IPS-18a (cell line): ENCODE measurements at regions not wholly inside any gene's neighbourhood (a gene's known extent, or its start where the extent isn't known, plus 50 kb on each side); places are given as distances from the start of the nearest gene placed in this dataset.

ENCODE experiments used
- H3K27ac ChIP-seq: one replicate; pipeline ENCODE4 v1.5.1; 2013; ENCODE audit warnings: low read length
- H3K27me3 ChIP-seq: one replicate; pipeline ENCODE4 v1.6.1; 2013; ENCODE audit warnings: mild to moderate bottlenecking, low read length; ENCODE audit not compliant: control insufficient read depth, insufficient read depth
- H3K36me3 ChIP-seq: one replicate; pipeline ENCODE4 v1.6.1; 2013; ENCODE audit warnings: low read depth, low read length; ENCODE audit not compliant: control insufficient read depth
- H3K4me1 ChIP-seq: one replicate; pipeline ENCODE4 v1.6.1; 2013; ENCODE audit warnings: low read depth, low read length; ENCODE audit not compliant: control insufficient read depth
- H3K4me3 ChIP-seq: one replicate; pipeline ENCODE4 v1.5.1; 2013; ENCODE audit warnings: low read length
- H3K9ac ChIP-seq: one replicate; pipeline ENCODE4 v1.6.1; 2013; ENCODE audit warnings: mild to moderate bottlenecking, low read length, moderate library complexity
- H3K9me3 ChIP-seq: one replicate; pipeline ENCODE4 v1.6.1; 2013; ENCODE audit warnings: low read depth, low read length; ENCODE audit not compliant: control insufficient read depth

DNA sequence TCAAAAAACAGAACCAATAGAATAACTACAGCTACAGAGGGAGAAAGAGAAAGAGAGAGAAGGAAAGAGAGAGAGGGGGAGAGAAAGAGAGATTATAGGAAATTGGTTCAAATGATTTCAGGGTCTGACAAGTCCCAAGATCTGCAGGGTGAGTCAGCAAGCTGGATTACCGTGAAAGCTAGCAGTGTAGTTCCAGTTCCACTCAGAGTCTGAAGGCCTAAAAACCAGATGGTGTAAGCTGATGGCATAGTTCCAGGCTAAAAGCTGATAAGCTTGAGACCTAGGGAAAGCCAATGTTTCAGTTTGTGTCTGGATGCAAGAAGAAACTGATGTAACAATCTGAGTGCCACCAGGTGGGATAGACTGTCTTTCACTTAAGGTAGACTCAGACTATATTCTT, 397.7 kb downstream of the TRIB2 start:
- Histone ChIP-seq H3K9ac (no peak overlapping the region), H3K27ac (no peak overlapping the region), H3K4me3 (no peak overlapping the region), H3K4me1 (no peaks in the 10 kb centered on the region), H3K36me3 (no peaks in the 10 kb centered on the region), H3K27me3 (no peaks in the 10 kb centered on the region), H3K9me3 (no peaks in the 10 kb centered on the region)

DNA sequence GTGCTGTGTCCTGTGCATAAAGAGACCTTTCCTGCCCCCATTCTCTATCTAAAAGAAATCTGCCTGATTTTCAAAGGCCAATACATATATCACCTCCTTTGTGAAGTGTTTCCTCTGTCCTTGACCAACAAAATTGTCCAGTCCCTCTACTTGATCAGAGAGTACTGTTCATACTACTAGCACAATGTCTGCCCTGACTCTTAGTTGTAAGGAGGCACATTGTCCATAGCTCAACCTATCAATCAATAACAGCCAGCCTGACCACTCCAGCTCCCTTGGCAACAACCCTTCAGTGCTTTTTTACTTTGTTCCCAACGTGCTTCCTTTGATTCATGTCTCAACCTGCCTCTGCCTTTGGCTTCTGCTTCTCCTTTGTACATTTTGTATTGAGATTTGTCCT, 398.9 kb downstream of the TRIB2 start:
- Histone ChIP-seq H3K36me3 (no peaks in the 10 kb centered on the region), H3K9ac (no peak overlapping the region), H3K27ac (no peak overlapping the region), H3K9me3 (no peaks in the 10 kb centered on the region), H3K4me1 (no peaks in the 10 kb centered on the region), H3K4me3 (no peak overlapping the region), H3K27me3 (no peaks in the 10 kb centered on the region)

DNA sequence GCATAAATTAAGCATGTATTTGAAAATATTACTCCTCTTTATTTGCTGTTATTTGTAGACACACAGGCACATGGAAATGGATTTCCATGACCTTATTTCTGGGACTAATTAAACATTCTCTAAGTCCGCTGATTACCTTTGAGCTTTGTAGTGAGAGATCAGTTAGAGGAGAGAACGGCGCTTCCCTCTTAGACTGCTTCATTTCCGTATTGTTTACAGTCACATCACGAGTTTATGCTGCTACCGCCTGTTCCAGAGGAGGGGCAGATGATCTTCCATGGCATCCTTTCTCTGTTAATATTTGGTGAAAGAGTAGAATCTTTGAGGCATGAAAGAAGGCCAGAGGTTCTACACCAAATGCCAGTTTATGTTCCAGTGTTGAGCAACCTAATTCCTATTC, 404.4 kb downstream of the TRIB2 start:
- no peaks in the 10 kb centered on the region for H3K27me3 ChIP-seq

DNA sequence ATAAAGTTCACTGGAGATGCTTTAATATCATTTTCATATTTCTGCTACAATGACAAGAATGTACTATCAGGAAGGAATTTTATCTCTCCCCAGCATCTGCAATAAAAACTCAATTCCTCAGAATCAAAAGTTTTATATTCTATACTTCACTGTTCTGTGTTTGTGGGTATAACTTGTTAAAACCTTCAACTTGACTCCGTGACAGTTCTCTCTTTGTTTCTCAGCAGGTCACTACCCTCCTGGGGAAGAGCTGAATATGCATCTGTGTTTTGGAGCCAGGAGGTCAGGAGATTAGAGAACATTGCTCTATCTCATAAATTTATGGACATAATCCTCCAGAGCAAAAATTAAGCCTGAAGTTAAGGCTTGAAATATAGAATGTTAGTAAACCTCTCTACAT, 411.4 kb downstream of the TRIB2 start:
- no peak overlapping the region for H3K27ac ChIP-seq
- H3K4me3 ChIP-seq = no peak overlapping the region
- H3K9me3 ChIP-seq = peaks cover 2% of the 10 kb centered on the region

More for the DNA sequence above, 404.4 kb downstream of the TRIB2 start:
- H3K9ac ChIP-seq = no peak overlapping the region
- no peaks in the 10 kb centered on the region for H3K4me1 ChIP-seq
- H3K9me3 ChIP-seq = no peaks in the 10 kb centered on the region
- no peak overlapping the region for H3K4me3 ChIP-seq
- H3K27ac ChIP-seq = no peak overlapping the region
- no peaks in the 10 kb centered on the region for H3K36me3 ChIP-seq

DNA sequence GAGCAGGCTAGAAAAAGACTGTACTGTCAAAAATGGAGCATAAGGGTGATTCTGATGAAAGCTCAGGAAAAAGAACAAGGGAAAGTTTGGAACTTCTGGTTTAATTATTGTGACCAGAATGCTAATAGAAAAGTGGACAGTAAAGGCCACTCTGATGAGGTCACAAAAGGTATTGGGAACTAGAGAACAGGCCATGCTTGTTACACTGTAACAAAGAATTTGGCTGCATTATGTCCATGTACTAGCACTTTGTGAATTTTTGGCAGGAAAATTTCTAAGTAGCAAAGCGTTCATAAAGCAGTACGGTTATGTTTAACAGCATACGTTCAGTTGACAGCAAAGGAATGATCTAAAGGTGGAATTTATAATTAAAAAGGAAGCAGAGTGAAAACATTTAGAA, 418.6 kb downstream of the TRIB2 start:
- Histone ChIP-seq H3K9me3 (peaks cover 2% of the 10 kb centered on the region), H3K36me3 (no peaks in the 10 kb centered on the region), H3K4me3 (no peak overlapping the region), H3K4me1 (no peaks in the 10 kb centered on the region), H3K27me3 (no peaks in the 10 kb centered on the region), H3K27ac (no peak overlapping the region), H3K9ac (no peak overlapping the region)

More for the DNA sequence above, 411.4 kb downstream of the TRIB2 start:
- no peaks in the 10 kb centered on the region for H3K27me3 ChIP-seq
- H3K9ac ChIP-seq = no peak overlapping the region
- H3K36me3 ChIP-seq = no peaks in the 10 kb centered on the region
- H3K4me1 ChIP-seq = no peaks in the 10 kb centered on the region

DNA sequence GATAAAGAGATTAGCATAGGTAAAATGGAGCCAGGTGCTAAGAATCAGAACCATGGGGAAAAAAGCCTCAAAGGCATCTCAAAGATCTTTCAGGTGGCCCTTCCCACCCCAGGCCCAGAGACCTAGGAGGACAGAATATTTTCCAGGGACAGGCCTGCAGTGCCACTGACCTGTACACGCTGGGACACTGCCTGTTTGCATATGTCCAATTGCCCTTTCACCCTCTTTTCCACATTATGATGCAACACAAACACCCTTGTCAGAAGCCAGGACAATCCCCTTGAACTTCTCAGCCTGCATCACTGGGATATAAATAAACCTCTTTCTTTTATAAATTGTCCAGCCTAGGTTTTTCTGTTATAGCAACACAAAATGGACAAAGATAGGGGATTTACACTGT, 419.1 kb downstream of the TRIB2 start:
- Histone ChIP-seq H3K27me3 (no peaks in the 10 kb centered on the region), H3K36me3 (no peaks in the 10 kb centered on the region), H3K4me3 (no peak overlapping the region), H3K4me1 (no peaks in the 10 kb centered on the region), H3K27ac (no peak overlapping the region), H3K9me3 (peaks cover 2% of the 10 kb centered on the region), H3K9ac (no peak overlapping the region)

DNA sequence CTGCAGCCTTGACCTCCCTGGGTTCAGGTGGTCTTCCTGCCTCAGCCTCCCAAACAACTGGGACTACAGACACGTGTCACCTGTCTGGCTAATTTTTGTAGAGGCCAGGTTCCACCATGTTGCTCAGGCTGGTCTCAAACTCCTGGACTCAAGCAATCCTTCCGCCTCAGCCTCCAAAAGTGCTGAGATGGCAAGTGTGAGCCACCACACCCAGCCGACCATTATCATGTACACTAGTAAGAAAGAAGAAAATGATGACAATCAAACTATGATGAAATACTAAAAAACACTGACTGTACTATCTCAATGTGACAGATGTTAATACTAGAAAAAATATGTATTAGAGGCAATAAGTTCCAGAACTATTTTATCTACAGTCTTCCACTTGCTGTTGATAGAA, 420.9 kb downstream of the TRIB2 start:
- Histone ChIP-seq H3K36me3 (no peaks in the 10 kb centered on the region), H3K27me3 (no peaks in the 10 kb centered on the region), H3K9me3 (no peaks in the 10 kb centered on the region), H3K4me1 (no peaks in the 10 kb centered on the region), H3K27ac (no peak overlapping the region), H3K9ac (no peak overlapping the region), H3K4me3 (no peak overlapping the region)

DNA sequence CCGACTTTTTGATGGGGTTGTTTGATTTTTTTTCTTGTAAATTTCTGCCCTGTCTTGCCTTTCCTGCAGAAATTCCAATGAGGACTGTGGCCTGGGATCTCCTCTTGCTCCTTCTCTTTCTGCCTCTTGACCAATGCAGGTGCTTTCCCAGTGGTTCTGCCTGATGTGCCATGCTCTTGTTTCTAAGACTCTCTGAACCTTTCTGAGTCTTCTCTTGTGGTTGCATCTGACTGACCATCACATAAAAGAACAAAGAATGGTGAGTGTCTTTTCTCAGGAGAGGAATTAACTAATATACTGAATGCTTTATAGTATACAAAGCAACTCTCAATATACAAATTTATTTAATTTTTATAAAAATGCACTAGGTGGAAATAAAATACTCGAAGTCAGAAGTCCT, 424.6 kb downstream of the TRIB2 start:
- no peaks in the 10 kb centered on the region for H3K9me3 ChIP-seq
- no peak overlapping the region for H3K4me3 ChIP-seq

DNA sequence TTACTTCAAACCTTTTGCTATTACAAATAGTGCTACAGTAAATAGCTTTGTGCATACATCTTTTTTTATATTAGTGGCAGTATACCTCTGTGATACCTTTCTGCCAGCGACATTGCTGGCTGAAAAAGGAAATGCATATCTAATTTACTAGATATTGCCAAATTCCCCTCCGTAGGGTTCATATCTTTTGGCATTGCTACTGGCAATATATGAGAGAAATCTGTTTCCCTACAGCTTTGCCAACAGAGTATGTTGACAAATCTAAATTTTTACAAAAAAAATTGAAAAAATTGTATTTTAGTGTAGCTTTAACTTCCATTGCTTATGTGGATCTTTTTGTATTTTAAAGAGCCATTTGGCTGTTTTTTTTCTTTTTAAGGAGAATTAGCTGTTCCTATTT, 426.7 kb downstream of the TRIB2 start:
- Histone ChIP-seq H3K27ac (no peak overlapping the region), H3K36me3 (no peaks in the 10 kb centered on the region), H3K27me3 (no peaks in the 10 kb centered on the region), H3K9me3 (no peaks in the 10 kb centered on the region), H3K9ac (no peak overlapping the region), H3K4me1 (no peaks in the 10 kb centered on the region), H3K4me3 (no peak overlapping the region)

More for the DNA sequence above, 424.6 kb downstream of the TRIB2 start:
- H3K27ac ChIP-seq = no peak overlapping the region
- no peak overlapping the region for H3K9ac ChIP-seq
- no peaks in the 10 kb centered on the region for H3K36me3 ChIP-seq
- no peaks in the 10 kb centered on the region for H3K4me1 ChIP-seq
- no peaks in the 10 kb centered on the region for H3K27me3 ChIP-seq

DNA sequence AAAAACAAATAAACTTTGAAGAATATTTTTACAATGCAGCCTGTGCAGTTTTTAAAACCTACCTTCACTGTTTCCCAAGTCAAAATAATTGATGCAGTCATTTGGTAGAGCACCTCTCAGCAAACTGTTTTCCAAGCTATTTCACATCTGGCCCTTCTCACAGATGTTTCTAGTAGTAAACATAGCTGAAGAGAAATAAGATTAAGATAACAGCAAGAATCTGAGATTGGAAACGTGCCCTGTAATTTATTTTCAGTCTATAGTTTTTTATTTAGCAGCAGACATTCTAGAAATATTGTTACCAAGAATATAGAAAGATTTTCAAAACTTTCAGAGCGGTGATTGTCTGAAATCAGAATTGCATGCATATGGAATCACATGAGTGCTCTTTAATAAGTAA, 440.2 kb downstream of the TRIB2 start:
- Histone ChIP-seq H3K27ac (no peak overlapping the region), H3K36me3 (no peaks in the 10 kb centered on the region), H3K27me3 (no peaks in the 10 kb centered on the region), H3K9ac (no peak overlapping the region), H3K9me3 (no peaks in the 10 kb centered on the region), H3K4me1 (no peaks in the 10 kb centered on the region), H3K4me3 (no peak overlapping the region)

DNA sequence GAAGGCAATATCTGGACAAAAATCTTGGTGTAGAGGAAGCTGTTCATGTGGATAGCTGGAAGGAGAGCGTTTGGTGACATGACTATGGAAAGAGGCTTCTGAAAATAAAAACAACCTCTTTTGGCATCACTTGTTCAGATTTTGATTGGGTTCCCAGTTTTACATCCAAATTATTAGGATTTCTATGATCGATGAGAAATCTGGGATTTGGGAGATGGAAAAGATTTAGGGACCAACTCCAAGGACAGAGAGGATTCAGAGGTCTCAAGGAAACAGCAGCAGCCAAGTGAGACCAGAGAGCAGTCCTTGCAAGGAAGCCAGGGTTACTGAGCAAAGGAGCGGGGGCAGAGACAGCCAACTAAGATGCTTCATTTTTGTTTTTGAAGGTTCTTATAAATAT, 441.7 kb downstream of the TRIB2 start:
- H3K4me3 ChIP-seq = no peak overlapping the region
- no peak overlapping the region for H3K9ac ChIP-seq
- no peaks in the 10 kb centered on the region for H3K4me1 ChIP-seq
- no peaks in the 10 kb centered on the region for H3K27me3 ChIP-seq
- H3K27ac ChIP-seq = no peak overlapping the region
- no peaks in the 10 kb centered on the region for H3K9me3 ChIP-seq
- no peaks in the 10 kb centered on the region for H3K36me3 ChIP-seq

DNA sequence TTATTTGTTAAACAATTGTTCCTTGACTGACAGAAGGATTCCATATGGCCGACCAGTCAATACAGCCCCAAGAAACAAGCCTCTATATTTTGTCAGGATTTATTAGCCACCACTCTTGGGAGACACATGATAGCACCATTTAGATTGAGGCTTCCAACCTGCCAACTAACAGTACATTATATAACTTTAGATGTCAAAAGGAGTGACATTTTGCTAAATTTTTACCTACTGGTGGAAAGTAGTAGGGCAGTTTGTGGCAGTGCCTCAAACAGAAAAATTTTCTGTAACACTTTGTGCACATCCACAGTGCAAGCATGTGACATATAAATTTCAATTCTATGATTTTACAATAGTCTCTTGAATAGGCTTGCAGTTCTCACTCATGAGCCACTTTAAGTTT, 464.0 kb downstream of the TRIB2 start:
- H3K9me3 ChIP-seq = peaks cover 5% of the 10 kb centered on the region
- H3K27ac ChIP-seq = no peak overlapping the region
- H3K4me1 ChIP-seq = no peaks in the 10 kb centered on the region
- H3K27me3 ChIP-seq = no peaks in the 10 kb centered on the region
- no peak overlapping the region for H3K4me3 ChIP-seq
- H3K9ac ChIP-seq = no peak overlapping the region
- H3K36me3 ChIP-seq = no peaks in the 10 kb centered on the region
